Heart left ventricle (tissue), 16 donors: ENCODE measurements at regions not wholly inside any gene's neighbourhood (a gene's known extent, or its start where the extent isn't known, plus 50 kb on each side); places are given as distances from the start of the nearest gene placed in this dataset.
"Not testable (repeated sequence)": the region's sequence is repeated elsewhere in the genome, so short reads cannot be mapped to it uniquely, and the experiment has no call there.

ENCODE experiments used
- ATAC-seq, 4 donors: fragments of 200-7000 bp; cut with Tn5 transposase; one replicate each; pipeline ENCODE4 v1.9.1; 2020 to 2022; ENCODE audit warnings: moderate library complexity in 4 of 4, mild to moderate bottlenecking in 3 of 4, moderate number of reproducible peaks in 1 of 4
- DNase-seq, 5 donors: peaks; one replicate each; pipeline ENCODE4 v3.0.0-alpha.2; 2020
- H3K27ac ChIP-seq, 12 donors: fragments of 200-600 bp; sonication (generic) in 4 of 12; one replicate each; pipeline versions ENCODE4 v1.5.0 to v1.8.0; 2016 to 2022; ENCODE audit warnings: mild to moderate bottlenecking in 2 of 12
- H3K27me3 ChIP-seq, 9 donors: fragments of 200-600 bp; sonication (generic) in 2 of 9; one replicate each; pipeline versions ENCODE4 v1.5.1 to v1.8.0; 2016 to 2022; ENCODE audit warnings: mild to moderate bottlenecking in 3 of 9
- H3K36me3 ChIP-seq, 9 donors: fragments of 200-600 bp; sonication (generic) in 2 of 9; one replicate each; pipeline versions ENCODE4 v1.5.0 to v1.8.0; 2018 to 2022; ENCODE audit warnings: mild to moderate bottlenecking in 2 of 9
- H3K4me1 ChIP-seq, 12 donors: fragments of 200-600 bp; sonication (generic) in 4 of 12; one replicate each; pipeline versions ENCODE4 v1.5.0 to v1.8.0; 2016 to 2022; ENCODE audit warnings: mild to moderate bottlenecking in 3 of 12
- H3K4me3 ChIP-seq, 12 donors: fragments of 200-600 bp; sonication (generic) in 4 of 12; one replicate each; pipeline versions ENCODE4 v1.5.0 to v1.8.0; 2017 to 2022; ENCODE audit warnings: mild to moderate bottlenecking in 9 of 12, moderate library complexity in 4 of 12
- H3K9me3 ChIP-seq, 12 donors: fragments of 200-600 bp; sonication (generic) in 4 of 12; one replicate each; pipeline versions ENCODE4 v1.5.0 to v1.8.0; 2016 to 2022; ENCODE audit warnings: mild to moderate bottlenecking in 1 of 12
- WGBS, 4 donors: extraction: QIAGEN DNeasy Blood & Tissue Kit in 2 of 4; methylation state at CpG; one replicate each; pipeline versions ENCODE4 v1.1.5 to v1.1.7; 2013 to 2018; 5-methylcytosine and 5-hydroxymethylcytosine counted together
- intact Hi-C, 10 donors: fragments of 100-400 bp; cut with DNase I; formaldehyde crosslinking; loops; one replicate each; pipeline versions ENCODE4 v1.11.1 to v1.14.2; 2022
- TF ChIP-seq, protein P1 (sequence below), 12 donors: fragments of 200-600 bp; sonication (generic) in 4 of 12; IDR thresholded peaks; one replicate each; pipeline versions ENCODE4 v1.5.0 to v1.8.0; 2018 to 2022; ENCODE audit warnings: antibody characterized with exemption in 12 of 12, mild to moderate bottlenecking in 5 of 12
- donor health status: ischemic (EF 13 %, LVEDD 7.1; RV severe dilation, severe dysfunction).
- donor health status: healthy with polysubstance abuse.
- donor health status: DM: no; HTN: yes; CAD: no.
- donor health status: DM: no; HTN: no; CAD: no.
- donor health status: ischemic (EF 25% LVEDD 6.9; RV normal size, moderate dysfunction).
- donor health status: ischemic (EF 25% LVEDD 5.7; RV mildly dilated, moderate dysfunction).
- donor health status: healthy.
- donor health status: DM: yes; HTN: yes; CAD: no.
- donor health status: ischemic (EF 35%, LVEDD 5.7; RV mildly dilated, moderate dysfunction).
- donor health status: nonischemic (EF 11% LVEDD 7.7; RV severe dilation, severe dysfunction).
- donor health status: DM: yes; HTN: yes; CAD: no.
- donor health status: PGD.
- donor health status: ischemic (EF 29% LVEDD 5.4; RV normal size, mild dysfunction).
- donor health status: nonischemic (EF 23%, LVEDD 6.1; RV moderate dilation, normal function).

GRCh38 chr3:75552095-75552494 lies 112.0 kb upstream of the FRG2C start:
- H3K4me1 ChIP-seq, ATAC-seq, H3K27ac ChIP-seq, DNase-seq, intact Hi-C loops, H3K4me3 ChIP-seq, H3K36me3 ChIP-seq, H3K27me3 ChIP-seq: not testable (repeated sequence)
- TF ChIP-seq, protein P1, sequence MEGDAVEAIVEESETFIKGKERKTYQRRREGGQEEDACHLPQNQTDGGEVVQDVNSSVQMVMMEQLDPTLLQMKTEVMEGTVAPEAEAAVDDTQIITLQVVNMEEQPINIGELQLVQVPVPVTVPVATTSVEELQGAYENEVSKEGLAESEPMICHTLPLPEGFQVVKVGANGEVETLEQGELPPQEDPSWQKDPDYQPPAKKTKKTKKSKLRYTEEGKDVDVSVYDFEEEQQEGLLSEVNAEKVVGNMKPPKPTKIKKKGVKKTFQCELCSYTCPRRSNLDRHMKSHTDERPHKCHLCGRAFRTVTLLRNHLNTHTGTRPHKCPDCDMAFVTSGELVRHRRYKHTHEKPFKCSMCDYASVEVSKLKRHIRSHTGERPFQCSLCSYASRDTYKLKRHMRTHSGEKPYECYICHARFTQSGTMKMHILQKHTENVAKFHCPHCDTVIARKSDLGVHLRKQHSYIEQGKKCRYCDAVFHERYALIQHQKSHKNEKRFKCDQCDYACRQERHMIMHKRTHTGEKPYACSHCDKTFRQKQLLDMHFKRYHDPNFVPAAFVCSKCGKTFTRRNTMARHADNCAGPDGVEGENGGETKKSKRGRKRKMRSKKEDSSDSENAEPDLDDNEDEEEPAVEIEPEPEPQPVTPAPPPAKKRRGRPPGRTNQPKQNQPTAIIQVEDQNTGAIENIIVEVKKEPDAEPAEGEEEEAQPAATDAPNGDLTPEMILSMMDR (IDR thresholded peaks at IDR 0.05), result peak in 6 of 12 donors; percentile 25 to 76 (median 58)
- WGBS, 4 donors, result 29 to 47% (median 37%) methylated on average over 11 of the region's 11 CpGs
- peaks cover 0 to 10% (median 0%) of the 10 kb centered on the region in 12 donors for H3K9me3 ChIP-seq

GRCh38 chr3:75564427-75564826 lies 99.7 kb upstream of the FRG2C start:
- intact Hi-C loops, ATAC-seq: not testable (repeated sequence)
- 83 to 91% (median 88%) methylated on average over 3 of the region's 3 CpGs for WGBS, 4 donors

GRCh38 chr3:75572303-75572702 lies 91.8 kb upstream of the FRG2C start:
- WGBS, 4 donors, result 68 to 78% (median 71%) methylated on average over 7 of the region's 7 CpGs

More at GRCh38 chr3:75564427-75564826, 99.7 kb upstream of the FRG2C start:
- DNase-seq, H3K36me3 ChIP-seq, H3K27me3 ChIP-seq, H3K4me3 ChIP-seq, H3K9me3 ChIP-seq, H3K27ac ChIP-seq, H3K4me1 ChIP-seq: not testable (repeated sequence)

DNA sequence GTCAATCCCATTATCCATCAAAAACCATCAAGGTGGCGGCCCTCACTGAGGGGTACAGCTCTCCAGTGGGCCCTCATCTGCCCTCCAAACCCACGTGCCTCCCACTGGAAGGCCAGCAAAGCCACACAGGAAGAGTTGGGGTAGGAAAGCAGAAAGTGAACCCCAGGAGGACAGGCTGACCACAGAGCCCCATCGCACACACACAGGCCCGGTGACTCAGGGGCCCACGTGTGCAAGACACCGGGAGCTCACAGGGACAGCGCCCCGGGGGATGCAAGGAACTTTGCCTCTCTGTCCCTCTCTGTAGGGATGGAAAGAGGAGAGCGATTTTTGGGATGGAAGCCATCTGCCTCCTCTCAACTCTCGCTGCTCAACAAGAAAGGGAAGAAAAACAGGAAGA lies 85.0 kb upstream of the FRG2C start:
- H3K4me3 ChIP-seq, result not testable (repeated sequence)

More at GRCh38 chr3:75572303-75572702, 91.8 kb upstream of the FRG2C start:
- ATAC-seq, intact Hi-C loops, H3K4me3 ChIP-seq, DNase-seq, H3K36me3 ChIP-seq, H3K4me1 ChIP-seq, H3K27ac ChIP-seq, H3K27me3 ChIP-seq, H3K9me3 ChIP-seq: not testable (repeated sequence)

DNA sequence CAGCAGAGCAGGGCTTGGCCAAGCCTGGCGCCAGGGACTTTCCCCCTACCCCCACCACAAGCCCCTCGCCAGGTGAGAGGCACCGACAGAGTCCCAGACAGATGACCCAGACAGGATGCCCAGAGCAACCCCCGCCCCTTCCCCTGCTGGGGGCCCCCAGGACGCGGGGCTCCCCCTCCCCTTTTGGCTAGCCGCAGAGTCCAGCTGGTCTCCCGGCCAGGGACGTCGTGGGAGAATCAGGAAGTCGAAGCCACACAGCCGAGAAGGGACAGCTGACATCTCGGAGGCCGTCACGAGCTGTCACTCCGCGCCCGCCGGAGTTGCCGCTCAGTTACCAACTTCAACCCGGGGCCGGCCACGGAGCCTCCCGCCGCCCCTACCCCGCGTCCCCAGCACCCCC lies 84.6 kb upstream of the FRG2C start:
- Histone ChIP-seq H3K4me3 (peak overlapping the region in 11 of 12 donors; percentile 20 to 55 (median 49)), H3K27me3 (peaks cover 0 to 10% (median 0%) of the 10 kb centered on the region in 9 donors), H3K4me1 (peaks cover 0 to 12% (median 0%) of the 10 kb centered on the region in 12 donors)
- not testable (repeated sequence) for H3K9me3 ChIP-seq, ATAC-seq, H3K27ac ChIP-seq, H3K36me3 ChIP-seq
- DNase-seq, result peak in 1 of 5 donors; percentile 9
- WGBS, 4 donors, result 1 to 9% (median 3%) methylated on average over 3 to 27 of the region's 27 CpGs
- intact Hi-C loops, result loop anchor here in 1 of 10 donors (5.0 kb wide), 1 partner anchor 282 kb away; no protein-coding TSS in a partner anchor

More for the DNA sequence above, 85.0 kb upstream of the FRG2C start:
- 47 to 65% (median 52%) methylated on average over 10 of the region's 10 CpGs for WGBS, 4 donors
- ATAC-seq, H3K36me3 ChIP-seq, H3K9me3 ChIP-seq, DNase-seq, H3K27ac ChIP-seq: not testable (repeated sequence)
- intact Hi-C loops, result loop anchor here in 1 of 10 donors (5.0 kb wide), 1 partner anchor 282 kb away; no protein-coding TSS in a partner anchor
- peaks cover 0 to 10% (median 0%) of the 10 kb centered on the region in 9 donors for H3K27me3 ChIP-seq
- peaks cover 0 to 12% (median 0%) of the 10 kb centered on the region in 12 donors for H3K4me1 ChIP-seq

DNA sequence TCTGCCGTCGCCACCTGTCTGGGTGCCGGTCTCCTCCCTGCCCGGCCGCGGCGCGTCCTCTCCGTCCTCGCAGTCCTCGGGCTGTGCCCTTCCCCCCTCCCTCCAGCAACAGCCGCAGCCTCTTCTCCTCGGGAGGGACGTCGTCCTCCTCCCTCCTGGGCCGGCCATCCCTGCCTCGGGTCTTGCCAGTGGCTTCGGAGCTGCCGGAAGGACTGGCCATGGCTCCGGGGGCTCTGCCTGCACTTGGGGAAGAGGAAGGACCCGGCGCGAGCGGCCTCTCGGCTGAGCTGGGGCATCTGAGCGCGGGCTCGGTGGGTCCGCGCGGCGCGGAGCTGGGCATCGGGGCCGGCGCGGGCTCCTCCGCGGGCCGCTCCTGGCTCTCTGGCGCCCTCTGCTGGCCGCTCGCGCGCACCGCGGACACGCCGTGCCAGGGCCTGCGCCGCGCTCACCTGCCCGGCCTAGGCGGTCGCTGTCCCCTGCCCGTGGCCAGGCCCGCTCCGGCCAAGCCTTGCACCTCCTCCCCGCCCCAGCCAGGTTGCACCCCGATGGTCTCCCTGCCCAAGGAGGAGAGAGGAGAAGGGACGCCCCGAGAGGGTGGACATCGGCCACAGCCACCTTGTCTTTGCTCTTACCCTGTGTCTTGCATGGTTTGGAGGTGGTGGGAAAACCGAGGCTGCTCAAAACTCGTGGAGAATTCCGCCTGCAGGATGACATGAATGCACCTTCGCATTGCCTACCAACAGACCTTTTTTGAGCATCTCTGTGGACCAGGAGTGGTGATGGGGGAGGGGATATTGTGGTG lies 83.9 kb upstream of the FRG2C start:
- 4 to 10% (median 7%) methylated on average over 6 to 67 of the region's 67 CpGs for WGBS, 4 donors
- TF ChIP-seq, protein P1 (IDR thresholded peaks at IDR 0.05), result peak in 11 of 12 donors; percentile 24 to 97 (median 74)
- not testable (repeated sequence) for ATAC-seq, H3K9me3 ChIP-seq, H3K27ac ChIP-seq, H3K36me3 ChIP-seq
- peaks cover 0 to 12% (median 0%) of the 10 kb centered on the region in 12 donors for H3K4me1 ChIP-seq
- peak in 4 of 5 donors; percentile 14 to 81 (median 42) for DNase-seq
- H3K27me3 ChIP-seq, result peaks cover 0 to 10% (median 0%) of the 10 kb centered on the region in 9 donors
- peak overlapping the region in 11 of 12 donors; percentile 20 to 55 (median 49) for H3K4me3 ChIP-seq
- intact Hi-C loops, result loop anchor here in 1 of 10 donors (5.0 kb wide), 1 partner anchor 283 kb away; no protein-coding TSS in a partner anchor

- 42 to 58% (median 54%) methylated on average over 3 of the region's 3 CpGs for WGBS, 4 donors
- H3K9me3 ChIP-seq, DNase-seq, ATAC-seq, H3K4me3 ChIP-seq, H3K27ac ChIP-seq, intact Hi-C loops, H3K36me3 ChIP-seq: not testable (repeated sequence)
- Histone ChIP-seq H3K27me3 (peaks cover 0 to 10% (median 0%) of the 10 kb centered on the region in 9 donors), H3K4me1 (peaks cover 0 to 12% (median 0%) of the 10 kb centered on the region in 12 donors)
Observed at GRCh38 chr3:75582536-75582935, 81.6 kb upstream of the FRG2C start.

DNA sequence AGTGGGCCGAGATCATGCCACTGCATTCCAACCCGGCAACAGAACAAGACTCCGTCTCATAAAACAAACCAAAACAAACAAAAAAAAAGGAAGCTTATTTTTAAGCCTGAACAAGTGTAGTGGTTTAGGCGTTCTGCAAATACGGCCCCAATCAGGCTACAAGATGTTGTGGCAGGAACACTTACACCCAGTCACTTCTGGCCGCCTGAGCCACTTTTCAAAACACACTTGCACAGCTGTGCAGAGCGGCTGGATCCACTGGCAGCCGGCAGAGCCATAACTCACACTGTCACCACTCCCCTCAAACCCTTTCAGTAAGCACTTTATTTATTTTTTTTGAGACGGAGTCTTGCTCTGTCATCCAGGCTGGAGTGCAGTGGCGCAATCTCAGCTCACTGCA lies 81.0 kb upstream of the FRG2C start:
- intact Hi-C loops, result not testable (repeated sequence)

DNA sequence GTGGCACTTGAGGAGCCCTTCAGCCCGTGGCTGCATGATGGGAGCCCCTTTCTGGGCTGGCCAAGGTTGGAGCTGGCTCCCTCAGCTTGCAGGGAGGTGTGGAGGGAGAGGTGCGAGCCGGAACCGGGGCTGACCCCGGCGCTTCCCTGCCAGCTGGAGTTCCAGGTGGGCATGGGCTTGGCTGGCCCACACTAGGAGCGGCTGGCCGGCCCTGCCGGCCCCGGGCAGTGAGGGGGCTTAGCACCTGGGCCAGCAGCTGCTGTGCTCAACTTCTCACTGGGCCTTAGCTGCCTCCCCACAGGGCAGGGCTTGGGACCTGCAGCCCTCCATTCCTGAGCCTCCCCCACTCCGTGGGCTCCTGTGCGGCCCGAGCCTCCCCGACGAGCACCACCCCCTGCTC lies 76.4 kb upstream of the FRG2C start:
- intact Hi-C loops, DNase-seq, H3K9me3 ChIP-seq, H3K27me3 ChIP-seq, H3K27ac ChIP-seq, ATAC-seq, H3K36me3 ChIP-seq, H3K4me3 ChIP-seq, H3K4me1 ChIP-seq: not testable (repeated sequence)
- WGBS, 4 donors, result 87 to 93% (median 88%) methylated on average over 9 to 15 of the region's 15 CpGs

More for the DNA sequence above, 81.0 kb upstream of the FRG2C start:
- H3K4me3 ChIP-seq, H3K27ac ChIP-seq, DNase-seq, H3K9me3 ChIP-seq, ATAC-seq, H3K36me3 ChIP-seq: not testable (repeated sequence)
- Histone ChIP-seq H3K4me1 (peaks cover 0 to 12% (median 0%) of the 10 kb centered on the region in 12 donors), H3K27me3 (peaks cover 0 to 10% (median 0%) of the 10 kb centered on the region in 9 donors)
- 54 to 69% (median 60%) methylated on average over 10 of the region's 10 CpGs for WGBS, 4 donors
